ENCODE measurements at regions not wholly inside any gene's neighbourhood (a gene's known extent, or its start where the extent isn't known, plus 50 kb on each side); places are given as distances from the start of the nearest gene placed in this dataset.

- WGBS: 14% methylated on average over 1 of the region's 1 CpG
- TF ChIP-seq POLR2A (IDR thresholded peaks at IDR 0.05): no peak
- no peaks in the 10 kb centered on the region for H3K27me3 ChIP-seq
- no peak overlapping the region for H3K4me3 ChIP-seq
- no peaks in the 10 kb centered on the region for H3K36me3 ChIP-seq
- no peak for DNase-seq (ENCODE audit: low spot score in 2 of 2)
- no peaks in the 10 kb centered on the region for H3K9me3 ChIP-seq
- no peaks in the 10 kb centered on the region for H3K4me1 ChIP-seq
- H3K27ac ChIP-seq: no peak overlapping the region
These were observed 83.3 kb upstream of the TNFAIP3 start for GRCh38 chr6:137783710-137784109.

DNA sequence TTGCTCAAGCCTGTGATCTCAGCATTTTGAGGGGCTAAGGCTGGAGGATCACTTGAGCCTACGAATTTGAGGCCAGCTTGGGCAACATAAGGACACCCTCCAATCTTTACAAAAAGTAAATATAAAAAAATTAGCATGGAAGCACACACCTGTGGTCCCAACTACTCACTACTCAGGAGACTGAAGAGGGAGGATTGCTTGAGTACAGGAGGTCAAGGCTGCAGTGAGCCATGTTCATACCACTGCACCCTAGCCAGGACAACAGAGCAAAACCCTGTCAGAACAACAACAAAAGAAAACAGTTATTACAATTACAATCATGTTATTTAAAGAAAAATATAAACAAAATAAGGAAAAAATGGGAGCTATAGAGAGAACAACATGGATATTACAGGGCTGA, 82.5 kb upstream of the TNFAIP3 start:
- Histone ChIP-seq H3K27me3 (no peaks in the 10 kb centered on the region), H3K9me3 (no peaks in the 10 kb centered on the region), H3K36me3 (no peaks in the 10 kb centered on the region), H3K4me1 (no peaks in the 10 kb centered on the region), H3K27ac (no peak overlapping the region), H3K4me3 (no peak overlapping the region)
- no peak for DNase-seq (ENCODE audit: low spot score in 2 of 2)
- TF ChIP-seq POLR2AphosphoS5 (IDR thresholded peaks at IDR 0.05) (no peak), POLR2A (IDR thresholded peaks at IDR 0.05) (no peak), EP300 (IDR thresholded peaks at IDR 0.05) (no peak)
- TF ChIP-seq, protein P1, sequence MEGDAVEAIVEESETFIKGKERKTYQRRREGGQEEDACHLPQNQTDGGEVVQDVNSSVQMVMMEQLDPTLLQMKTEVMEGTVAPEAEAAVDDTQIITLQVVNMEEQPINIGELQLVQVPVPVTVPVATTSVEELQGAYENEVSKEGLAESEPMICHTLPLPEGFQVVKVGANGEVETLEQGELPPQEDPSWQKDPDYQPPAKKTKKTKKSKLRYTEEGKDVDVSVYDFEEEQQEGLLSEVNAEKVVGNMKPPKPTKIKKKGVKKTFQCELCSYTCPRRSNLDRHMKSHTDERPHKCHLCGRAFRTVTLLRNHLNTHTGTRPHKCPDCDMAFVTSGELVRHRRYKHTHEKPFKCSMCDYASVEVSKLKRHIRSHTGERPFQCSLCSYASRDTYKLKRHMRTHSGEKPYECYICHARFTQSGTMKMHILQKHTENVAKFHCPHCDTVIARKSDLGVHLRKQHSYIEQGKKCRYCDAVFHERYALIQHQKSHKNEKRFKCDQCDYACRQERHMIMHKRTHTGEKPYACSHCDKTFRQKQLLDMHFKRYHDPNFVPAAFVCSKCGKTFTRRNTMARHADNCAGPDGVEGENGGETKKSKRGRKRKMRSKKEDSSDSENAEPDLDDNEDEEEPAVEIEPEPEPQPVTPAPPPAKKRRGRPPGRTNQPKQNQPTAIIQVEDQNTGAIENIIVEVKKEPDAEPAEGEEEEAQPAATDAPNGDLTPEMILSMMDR (IDR thresholded peaks at IDR 0.05): no peak
- WGBS: 100% methylated on average over 1 of the region's 1 CpG

DNA sequence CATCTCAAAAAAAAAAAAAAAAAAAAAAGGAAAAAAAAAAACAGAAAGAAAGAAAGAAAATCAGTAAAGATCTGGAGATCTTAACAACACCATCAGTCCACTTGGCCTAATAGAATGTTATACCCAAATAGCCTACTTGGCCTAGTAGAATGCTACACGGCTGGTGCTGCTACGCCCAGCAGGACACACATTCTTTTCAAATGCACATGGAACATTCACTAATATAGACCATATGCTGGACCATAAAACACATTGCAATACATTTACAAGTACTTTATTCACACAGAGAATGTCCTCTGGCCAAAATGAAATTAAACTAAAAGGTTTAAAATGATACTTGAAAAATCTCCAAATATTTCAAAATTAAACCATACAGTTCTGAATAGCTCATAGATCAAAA, 80.0 kb upstream of the TNFAIP3 start:
- Histone ChIP-seq H3K36me3 (no peaks in the 10 kb centered on the region), H3K27me3 (no peaks in the 10 kb centered on the region), H3K4me1 (peaks cover 14% of the 10 kb centered on the region), H3K4me3 (no peak overlapping the region), H3K27ac (no peak overlapping the region), H3K9me3 (no peaks in the 10 kb centered on the region)
- TF ChIP-seq, protein P1 (IDR thresholded peaks at IDR 0.05): no peak
- no peak for TF ChIP-seq POLR2AphosphoS5 (IDR thresholded peaks at IDR 0.05)
- TF ChIP-seq POLR2A (IDR thresholded peaks at IDR 0.05): no peak
- no peak for TF ChIP-seq EP300 (IDR thresholded peaks at IDR 0.05)
- no peak for DNase-seq (ENCODE audit: low spot score in 2 of 2)
- 75% methylated on average over 2 of the region's 2 CpGs for WGBS

DNA sequence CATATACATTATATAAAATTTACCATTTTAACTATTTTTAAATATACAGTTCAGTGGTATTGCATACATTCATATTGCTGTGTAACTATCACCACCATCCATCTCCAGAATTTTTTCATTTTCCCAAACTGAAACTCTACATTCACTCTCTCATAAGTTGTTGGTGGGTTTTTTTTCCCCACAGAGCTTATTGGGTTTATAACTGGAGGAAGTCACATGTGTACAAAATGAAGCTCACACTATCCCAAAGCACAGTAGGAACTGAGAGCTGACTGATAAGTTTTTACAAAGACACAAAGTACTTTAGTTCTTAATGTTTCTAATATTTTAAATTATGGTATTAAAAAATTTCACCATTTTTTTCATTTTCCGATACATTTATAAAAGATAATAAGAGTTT, 78.8 kb upstream of the TNFAIP3 start:
- Histone ChIP-seq H3K27me3 (no peaks in the 10 kb centered on the region), H3K9me3 (no peaks in the 10 kb centered on the region), H3K4me3 (no peak overlapping the region), H3K4me1 (peaks cover 14% of the 10 kb centered on the region), H3K36me3 (no peaks in the 10 kb centered on the region), H3K27ac (no peak overlapping the region)
- TF ChIP-seq EP300 (IDR thresholded peaks at IDR 0.05) (no peak), POLR2A (IDR thresholded peaks at IDR 0.05) (no peak)
- TF ChIP-seq, protein P1 (IDR thresholded peaks at IDR 0.05): no peak
- WGBS: 100% methylated on average over 1 of the region's 1 CpG
- DNase-seq (ENCODE audit: low spot score in 2 of 2): no peak

GRCh38 chr6:137791281-137792159, 75.5 kb upstream of the TNFAIP3 start:
- H3K36me3 ChIP-seq: no peaks in the 10 kb centered on the region
- peaks cover 14% of the 10 kb centered on the region for H3K4me1 ChIP-seq
- H3K4me3 ChIP-seq: no peak overlapping the region
- TF ChIP-seq EP300 (IDR thresholded peaks at IDR 0.05): no peak
- TF ChIP-seq POLR2A (IDR thresholded peaks at IDR 0.05): no peak
- TF ChIP-seq POLR2AphosphoS5 (IDR thresholded peaks at IDR 0.05): no peak
- TF ChIP-seq, protein P1 (IDR thresholded peaks at IDR 0.05): no peak
- no peak overlapping the region for H3K27ac ChIP-seq
- 78% methylated on average over 6 of the region's 6 CpGs for WGBS
- no peak for DNase-seq (ENCODE audit: low spot score in 2 of 2)
- no peaks in the 10 kb centered on the region for H3K27me3 ChIP-seq
- H3K9me3 ChIP-seq: no peaks in the 10 kb centered on the region
